Activated CD4-positive, alpha-beta T cell treated with anti-CD3 and anti-CD28 coated beads, Interleukin-2, amount 50 U/mL, for 16 hours (primary cell): ENCODE measurements at regions not wholly inside any gene's neighbourhood (a gene's known extent, or its start where the extent isn't known, plus 50 kb on each side); places are given as distances from the start of the nearest gene placed in this dataset.

Source experiments
- DNase-seq: peaks from one replicate; pipeline ENCODE4 v3.0.0-alpha.2; 2020

- DNase-seq: no peak
Observed at GRCh38 chr5:5983261-5983980, 394.9 kb downstream of the MED10 start.

GRCh38 chr5:5981562-5981961 is 396.8 kb downstream of the MED10 start:
- no peak for DNase-seq

GRCh38 chr5:5980538-5980895 is 397.8 kb downstream of the MED10 start:
- DNase-seq: no peak

- DNase-seq: no peak
Observed at GRCh38 chr5:5979761-5980537, 398.4 kb downstream of the MED10 start.

GRCh38 chr5:5979377-5979760 is 399.0 kb downstream of the MED10 start:
- no peak for DNase-seq

GRCh38 chr5:5978501-5979376 is 399.6 kb downstream of the MED10 start:
- no peak for DNase-seq

GRCh38 chr5:5971203-5971602 is 407.1 kb downstream of the MED10 start:
- DNase-seq: no peak

GRCh38 chr5:5969942-5970483 is 408.3 kb downstream of the MED10 start:
- DNase-seq: no peak

- DNase-seq: no peak
Observed at GRCh38 chr5:5968981-5969380, 409.4 kb downstream of the MED10 start.

GRCh38 chr5:5967944-5968343 is 410.4 kb downstream of the MED10 start:
- DNase-seq: no peak

GRCh38 chr5:5967373-5967772 is 411.0 kb downstream of the MED10 start:
- DNase-seq: no peak

GRCh38 chr5:5965132-5965531 is 413.2 kb downstream of the MED10 start:
- no peak for DNase-seq

GRCh38 chr5:5964347-5964746 is 414.0 kb downstream of the MED10 start:
- DNase-seq: no peak

GRCh38 chr5:5957737-5958136 is 420.6 kb downstream of the MED10 start:
- DNase-seq: no peak

- DNase-seq: no peak
Observed at GRCh38 chr5:5954275-5954598, 424.1 kb downstream of the MED10 start.

GRCh38 chr5:5953584-5954274 is 424.6 kb downstream of the MED10 start:
- DNase-seq: no peak

- DNase-seq: no peak
Observed at GRCh38 chr5:5951953-5952352, 426.4 kb downstream of the MED10 start.

- no peak for DNase-seq
Observed at GRCh38 chr5:5950658-5951057, 427.7 kb downstream of the MED10 start.

- DNase-seq: no peak
Observed at GRCh38 chr5:5941486-5941885, 436.9 kb downstream of the MED10 start.

GRCh38 chr5:5939759-5940370 is 438.5 kb downstream of the MED10 start:
- no peak for DNase-seq

- DNase-seq: no peak
Observed at GRCh38 chr5:5933651-5934050, 444.7 kb downstream of the MED10 start.

- no peak for DNase-seq
Observed at GRCh38 chr5:5932824-5933223, 445.5 kb downstream of the MED10 start.
